HG03432 (cell line): ENCODE measurements at regions not wholly inside any gene's neighbourhood (a gene's known extent, or its start where the extent isn't known, plus 50 kb on each side); places are given as distances from the start of the nearest gene placed in this dataset.

Source experiments
- ATAC-seq: cut with Tn5 transposase; IDR thresholded peaks from one replicate; pipeline ENCODE4 v1.9.1; 2021; ENCODE audit warnings: mild to moderate bottlenecking, moderate library complexity; ENCODE audit not compliant: unreplicated experiment

GRCh38 chr4:170662250-170662649 is 572.5 kb upstream of the AADAT start:
- ATAC-seq = no peak

DNA sequence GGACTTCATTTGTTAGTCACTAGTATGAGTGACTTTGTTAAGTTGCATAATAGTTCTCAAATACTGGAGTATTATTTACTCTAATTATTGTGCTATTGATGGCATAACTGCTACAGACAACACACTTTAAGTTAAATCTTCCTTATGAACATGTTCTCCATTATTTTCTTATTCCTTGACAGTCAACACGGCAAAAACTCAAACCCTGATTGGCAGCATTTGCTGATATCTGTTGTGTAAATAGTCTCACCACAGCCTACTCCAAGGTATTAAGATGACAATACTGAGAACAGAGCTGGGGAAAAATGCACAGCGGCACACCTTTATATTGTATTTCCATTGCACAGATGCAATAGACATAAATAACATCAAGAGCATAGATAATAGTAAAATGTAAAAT is 568.0 kb upstream of the AADAT start:
- no peak for ATAC-seq

GRCh38 chr4:170656506-170656905 is 566.8 kb upstream of the AADAT start:
- no peak for ATAC-seq

DNA sequence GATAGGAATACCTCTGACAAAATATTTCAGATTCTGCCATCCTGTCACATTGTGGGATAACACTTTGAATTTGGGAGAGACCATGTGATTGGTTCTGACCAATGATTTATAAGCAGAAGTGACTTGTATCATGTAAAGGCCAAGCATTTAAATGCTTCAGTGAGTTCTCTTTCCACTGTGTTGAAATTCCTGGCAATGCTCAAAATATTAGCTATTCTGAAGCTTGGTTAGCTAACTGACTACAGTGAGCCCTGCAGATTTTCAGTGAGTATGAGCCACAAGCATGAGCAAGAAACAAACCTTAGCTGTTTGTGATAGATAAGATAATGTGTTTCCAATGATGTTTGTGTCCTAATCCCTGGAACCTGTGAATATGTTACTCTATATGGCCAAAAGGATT is 562.8 kb upstream of the AADAT start:
- ATAC-seq = no peak

- no peak for ATAC-seq
Observed at GRCh38 chr4:170651786-170652185, 562.0 kb upstream of the AADAT start.

GRCh38 chr4:170627418-170627817 is 537.7 kb upstream of the AADAT start:
- ATAC-seq = no peak

DNA sequence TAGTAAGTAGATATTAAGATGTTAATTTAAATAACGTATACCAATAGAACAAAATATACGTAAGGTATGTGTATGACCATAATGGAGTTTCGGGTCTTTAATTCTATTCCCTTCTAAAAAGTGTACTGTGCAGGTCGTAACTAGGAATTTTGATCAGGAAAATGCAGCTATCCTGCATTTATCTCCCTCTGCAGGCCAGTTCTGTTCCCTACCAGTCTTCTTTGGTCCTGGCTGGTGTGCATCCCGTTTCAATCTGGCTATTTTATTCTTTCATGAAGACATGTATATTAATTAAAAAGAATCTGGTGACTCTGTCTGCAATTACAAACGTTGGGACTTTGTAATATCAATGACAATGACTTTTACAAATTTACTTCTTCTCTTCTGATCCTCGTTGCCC is 534.1 kb upstream of the AADAT start:
- no peak for ATAC-seq

DNA sequence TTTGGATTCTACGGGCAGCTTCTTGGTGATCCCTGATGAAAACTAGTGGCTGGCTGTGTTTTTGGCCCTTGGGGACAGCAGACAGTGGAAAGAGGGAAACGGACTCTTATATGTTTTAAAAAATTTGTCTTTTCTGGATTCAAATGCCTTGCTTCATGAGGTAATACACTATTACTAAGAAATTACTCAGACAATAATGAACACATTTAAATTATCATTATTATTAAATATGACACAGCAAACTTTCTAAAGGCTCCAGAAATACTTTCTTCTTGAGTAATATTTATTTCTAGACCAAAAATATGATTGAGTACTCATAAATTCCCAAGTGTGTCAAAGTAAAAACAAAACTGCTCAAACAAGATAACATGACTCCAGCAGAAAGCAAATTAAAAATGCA is 520.7 kb upstream of the AADAT start:
- ATAC-seq = no peak

DNA sequence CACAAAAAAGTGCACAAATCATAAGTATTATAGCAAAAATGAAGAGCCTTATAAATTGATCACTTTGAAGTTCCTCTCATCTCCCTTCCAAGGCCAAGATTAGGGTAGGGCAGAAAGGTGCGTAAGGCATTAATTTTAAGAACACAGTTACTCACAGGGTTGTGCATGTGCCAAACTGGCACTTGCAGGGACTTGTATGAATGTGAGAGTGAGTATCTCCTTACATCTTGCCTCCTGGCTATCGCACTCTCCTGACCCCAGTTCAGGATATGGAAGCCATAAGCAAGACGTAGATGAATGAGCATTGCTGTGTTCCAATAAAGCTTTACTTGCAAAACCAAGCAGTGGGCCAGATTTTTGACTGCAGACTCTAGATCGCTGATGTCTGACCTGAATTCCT is 510.1 kb upstream of the AADAT start:
- no peak for ATAC-seq

- ATAC-seq = no peak
Observed at GRCh38 chr4:170591076-170591475, 501.3 kb upstream of the AADAT start.

- ATAC-seq = peak; percentile 97
Observed at GRCh38 chr4:170589597-170590191, 499.9 kb upstream of the AADAT start.

GRCh38 chr4:170581969-170582368 is 492.2 kb upstream of the AADAT start:
- no peak for ATAC-seq

DNA sequence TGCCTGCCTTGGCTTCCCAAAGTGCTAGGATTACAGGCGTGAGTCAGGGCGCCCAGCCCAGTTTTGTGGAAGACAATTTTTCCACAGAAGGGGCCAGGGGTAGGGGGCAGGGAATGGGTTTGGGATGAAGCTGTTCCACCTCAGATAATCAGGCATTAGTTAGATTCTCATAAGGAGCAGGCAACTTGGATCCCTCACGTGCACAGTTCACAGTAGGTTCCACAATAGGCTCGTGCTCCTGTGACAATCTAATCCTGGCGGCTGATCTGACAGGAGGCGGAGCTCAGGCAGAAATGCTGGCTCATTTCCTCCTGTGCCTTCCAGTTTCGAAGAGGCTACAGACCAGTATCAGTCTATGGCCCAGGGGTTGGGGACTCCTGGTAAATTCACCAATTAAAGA is 491.6 kb upstream of the AADAT start:
- no peak for ATAC-seq

DNA sequence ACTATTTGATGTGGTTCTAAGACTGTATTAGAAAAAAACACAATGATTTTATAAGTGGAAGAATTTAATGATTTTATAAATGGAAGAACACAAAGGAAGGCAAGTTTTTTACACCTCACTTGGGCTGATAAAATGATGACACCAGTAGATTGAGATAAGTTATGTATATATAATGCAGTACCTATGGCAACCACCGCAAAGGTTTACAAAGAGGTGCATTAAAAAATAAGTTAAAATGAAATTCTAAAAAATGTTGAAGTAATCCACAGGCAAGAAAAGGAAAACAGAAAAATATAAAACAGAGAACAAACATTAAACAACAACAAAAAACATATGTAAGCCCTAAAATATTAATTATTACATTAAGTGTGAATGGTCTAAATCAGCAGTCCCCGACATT is 490.9 kb upstream of the AADAT start:
- ATAC-seq = no peak

DNA sequence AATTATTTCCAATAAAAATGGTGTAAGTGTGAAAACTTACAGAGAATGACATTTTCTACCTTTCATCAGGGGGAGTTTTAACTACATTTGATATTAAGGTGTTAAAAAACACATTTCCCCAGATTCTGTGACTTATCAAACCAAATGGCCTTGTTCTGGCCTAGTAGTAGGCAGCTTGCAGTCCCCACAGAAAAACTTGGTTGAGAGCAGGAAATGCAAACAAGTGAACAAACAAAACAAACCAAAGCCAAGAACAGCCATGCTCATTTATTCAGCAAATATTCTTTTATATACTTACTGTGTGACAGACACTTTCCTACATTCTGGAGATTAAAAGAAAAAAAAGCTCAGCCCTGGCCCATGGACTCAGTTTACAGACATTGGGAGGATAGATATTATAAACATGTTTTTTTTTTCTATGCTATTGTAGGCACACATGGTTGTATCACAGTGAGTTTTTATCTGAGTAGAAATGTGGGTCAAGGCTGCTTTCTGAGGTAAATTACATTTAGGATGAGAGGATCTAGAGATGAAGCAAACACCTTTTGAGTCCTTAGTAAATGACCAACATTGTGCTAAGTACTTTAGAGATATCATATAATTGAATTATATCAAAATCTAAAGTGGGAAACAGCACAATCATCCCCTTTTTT is 449.2 kb upstream of the AADAT start:
- no peak for ATAC-seq

- no peak for ATAC-seq
Observed at GRCh38 chr4:170529748-170530722, 440.3 kb upstream of the AADAT start.

- no peak for ATAC-seq
Observed at GRCh38 chr4:170526471-170526870, 436.7 kb upstream of the AADAT start.

DNA sequence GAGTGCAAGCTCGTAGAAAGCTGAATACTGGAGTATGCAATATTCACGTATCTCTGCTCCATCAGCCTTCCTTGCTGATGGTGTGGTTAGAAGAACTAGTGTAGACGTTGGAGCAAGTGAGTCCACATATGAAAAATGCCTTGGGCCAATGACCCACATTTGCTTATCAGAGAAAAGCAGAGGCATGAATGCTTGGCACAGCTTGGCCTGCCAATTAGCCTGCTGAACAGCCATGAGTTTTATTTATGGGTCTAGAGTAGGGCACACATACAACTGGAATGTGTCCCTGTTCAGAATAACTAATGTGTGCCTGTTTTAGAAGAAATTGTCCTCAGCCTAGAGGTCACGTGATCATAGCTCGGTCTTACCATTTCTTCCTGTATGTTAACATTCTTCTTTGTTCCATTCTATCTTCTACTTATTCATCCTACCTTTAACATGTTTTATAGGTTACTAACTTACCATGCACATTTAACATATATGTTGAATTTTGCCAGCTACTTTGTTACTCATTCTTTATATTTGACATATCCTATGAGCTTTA is 432.7 kb upstream of the AADAT start:
- no peak for ATAC-seq

- ATAC-seq = peak; percentile 42
Observed at GRCh38 chr4:170497689-170498088, 407.9 kb upstream of the AADAT start.

GRCh38 chr4:170497112-170497511 is 407.4 kb upstream of the AADAT start:
- ATAC-seq = peak; percentile 91

DNA sequence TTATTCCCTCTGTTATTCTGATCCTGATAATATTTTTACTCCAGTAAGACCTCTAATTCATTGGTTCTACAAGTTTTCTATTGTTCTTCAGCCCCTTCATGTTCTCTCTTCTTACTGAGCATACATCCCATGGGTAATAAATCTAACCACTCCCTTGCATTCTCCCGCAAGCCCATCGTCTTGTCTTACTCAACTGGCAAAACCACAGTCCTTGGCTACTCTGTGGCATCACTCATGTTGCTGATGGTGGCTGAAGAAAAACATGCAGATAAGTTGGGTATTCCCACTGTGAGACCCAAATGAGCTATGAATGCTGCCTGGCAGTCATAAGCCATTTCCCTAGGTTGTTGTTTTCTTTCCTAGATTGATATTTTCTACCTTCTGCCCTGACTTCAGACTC is 402.2 kb upstream of the AADAT start:
- no peak for ATAC-seq

DNA sequence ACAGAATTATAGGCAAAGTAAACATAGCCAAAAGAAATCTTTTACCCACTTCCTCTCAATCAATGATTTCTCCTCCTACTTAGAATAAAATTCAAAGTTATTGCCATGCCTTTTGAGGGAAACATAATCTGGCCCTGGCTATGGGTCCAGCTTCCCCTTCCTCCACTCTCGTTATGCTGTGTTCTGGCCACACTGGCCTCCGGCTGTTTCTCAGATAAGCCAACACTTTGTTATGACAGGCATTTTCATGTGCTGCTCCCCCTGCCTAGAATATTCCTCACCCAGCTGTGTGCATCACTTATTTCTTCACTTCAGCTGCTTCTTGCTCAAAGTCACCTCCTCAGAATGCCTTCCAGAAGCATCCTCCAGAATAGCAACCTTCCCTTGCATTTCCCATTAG is 386.6 kb upstream of the AADAT start:
- ATAC-seq = no peak
